Hepatocyte (in vitro differentiated cells): ENCODE measurements at regions not wholly inside any gene's neighbourhood (a gene's known extent, or its start where the extent isn't known, plus 50 kb on each side); places are given as distances from the start of the nearest gene placed in this dataset.
"Not testable (repeated sequence)": the region's sequence is repeated elsewhere in the genome, so short reads cannot be mapped to it uniquely, and the experiment has no call there.

Source experiments
- DNase-seq: peaks from one replicate; pipeline ENCODE4 v3.0.0-alpha.2; 2016; ENCODE audit warnings: low spot score
- H2AFZ ChIP-seq: fragments of 200-600 bp; sonication (generic); 2 replicates; pipeline ENCODE4 v1.6.0; 2016; ENCODE audit warnings: antibody characterized with exemption, mild to moderate bottlenecking
- H3K27ac ChIP-seq: fragments of 200-600 bp; sonication (generic); 2 replicates; pipeline ENCODE4 v1.5.1; 2016; ENCODE audit warnings: mild to moderate bottlenecking
- H3K27me3 ChIP-seq: fragments of 200-600 bp; sonication (generic); 2 replicates; pipeline ENCODE4 v1.6.1; 2016
- H3K36me3 ChIP-seq: fragments of 200-600 bp; sonication (generic); replicated peaks from 2 replicates; pipeline ENCODE4 v1.5.1; 2016; ENCODE audit warnings: low read depth; ENCODE audit not compliant: insufficient read depth
- H3K4me1 ChIP-seq: fragments of 200-600 bp; sonication (generic); 2 replicates; pipeline ENCODE4 v1.5.1; 2016; ENCODE audit warnings: mild to moderate bottlenecking, moderate library complexity; ENCODE audit not compliant: insufficient read depth
- H3K4me2 ChIP-seq: fragments of 200-600 bp; sonication (generic); 2 replicates; pipeline ENCODE4 v1.6.0; 2016
- H3K4me3 ChIP-seq: fragments of 200-600 bp; sonication (generic); 2 replicates; pipeline ENCODE4 v1.5.1; 2016; ENCODE audit warnings: mild to moderate bottlenecking
- H3K79me2 ChIP-seq: fragments of 200-600 bp; sonication (generic); 2 replicates; pipeline ENCODE4 v1.6.0; 2017; ENCODE audit warnings: mild to moderate bottlenecking
- H3K9me2 ChIP-seq: fragments of 200-600 bp; sonication (generic); replicated peaks from 2 replicates; pipeline ENCODE4 v1.6.0; 2017; ENCODE audit warnings: mild to moderate bottlenecking; ENCODE audit not compliant: insufficient read depth
- H3K9me3 ChIP-seq: fragments of 200-600 bp; sonication (generic); 2 replicates; pipeline ENCODE4 v1.5.1; 2016; ENCODE audit warnings: low read depth, mild to moderate bottlenecking
- H4K20me1 ChIP-seq: fragments of 200-600 bp; sonication (generic); 2 replicates; pipeline ENCODE4 v1.6.0; 2016; ENCODE audit warnings: mild to moderate bottlenecking; ENCODE audit not compliant: insufficient read depth, poor library complexity, severe bottlenecking
- WGBS: methylation state at CpG from one replicate; pipeline ENCODE4 v1.1.6; 2016; ENCODE audit warnings: low lambda C conversion rate; ENCODE audit errors: missing lambda C conversion rate; 5-methylcytosine and 5-hydroxymethylcytosine counted together

- peak; percentile 89 for DNase-seq
- not testable (repeated sequence) for H3K4me1 ChIP-seq, H3K9me3 ChIP-seq, H3K27me3 ChIP-seq, H3K36me3 ChIP-seq, H3K9me2 ChIP-seq
- Histone ChIP-seq H3K79me2 (peaks cover 78% of the 10 kb centered on the region), H2AFZ (peak overlapping the region; percentile 80), H3K27ac (peak overlapping the region; percentile 100), H3K4me2 (peak overlapping the region; percentile 73), H3K4me3 (peak overlapping the region; percentile 99), H4K20me1 (peaks cover 49% of the 10 kb centered on the region)
- under 1% methylated on average over 71 of the region's 87 CpGs for WGBS
Measured at GRCh38 chr17:30731210-30732132, 93.0 kb downstream of the CRLF3 start.

- H3K9me2 ChIP-seq, H3K9me3 ChIP-seq, H3K36me3 ChIP-seq, H3K4me1 ChIP-seq, H3K27me3 ChIP-seq, DNase-seq: not testable (repeated sequence)
- Histone ChIP-seq H3K79me2 (peaks cover 80% of the 10 kb centered on the region), H3K27ac (peak overlapping the region; percentile 56), H4K20me1 (peaks cover 49% of the 10 kb centered on the region), H3K4me2 (peak overlapping the region; percentile 73), H3K4me3 (peak overlapping the region; percentile 36), H2AFZ (peak overlapping the region; percentile 61)
- WGBS = 38% methylated on average over 17 of the region's 17 CpGs
Measured at GRCh38 chr17:30730837-30731209, 93.7 kb downstream of the CRLF3 start.

GRCh38 chr17:30730171-30730836 is 94.2 kb downstream of the CRLF3 start:
- over 99% methylated on average over 8 of the region's 8 CpGs for WGBS
- H3K4me1 ChIP-seq, H3K36me3 ChIP-seq, DNase-seq, H2AFZ ChIP-seq, H3K9me3 ChIP-seq, H3K4me3 ChIP-seq, H3K27ac ChIP-seq, H3K9me2 ChIP-seq, H3K27me3 ChIP-seq: not testable (repeated sequence)
- H4K20me1 ChIP-seq = peaks cover 49% of the 10 kb centered on the region
- H3K79me2 ChIP-seq = peaks cover 81% of the 10 kb centered on the region
- H3K4me2 ChIP-seq = peak overlapping the region; percentile 73

- not testable (repeated sequence) for H3K36me3 ChIP-seq, H3K27ac ChIP-seq, DNase-seq, H3K27me3 ChIP-seq, H3K4me2 ChIP-seq, H2AFZ ChIP-seq, H3K4me1 ChIP-seq, H3K4me3 ChIP-seq, H3K9me2 ChIP-seq, H3K9me3 ChIP-seq
- Histone ChIP-seq H4K20me1 (peaks cover 44% of the 10 kb centered on the region), H3K79me2 (peaks cover 77% of the 10 kb centered on the region)
- WGBS = 89% methylated on average over 14 of the region's 14 CpGs
Measured at GRCh38 chr17:30729471-30730170, 94.9 kb downstream of the CRLF3 start.

GRCh38 chr17:30727517-30727916 is 97.0 kb downstream of the CRLF3 start:
- not testable (repeated sequence) for H3K4me1 ChIP-seq, H3K27me3 ChIP-seq, H3K27ac ChIP-seq, H3K9me3 ChIP-seq, H3K4me3 ChIP-seq, DNase-seq, H2AFZ ChIP-seq, H3K36me3 ChIP-seq, H3K9me2 ChIP-seq, H3K4me2 ChIP-seq
- 96% methylated on average over 8 of the region's 8 CpGs for WGBS
- peaks cover 72% of the 10 kb centered on the region for H3K79me2 ChIP-seq
- H4K20me1 ChIP-seq = peaks cover 44% of the 10 kb centered on the region

GRCh38 chr17:30726734-30727133 is 97.8 kb downstream of the CRLF3 start:
- Histone ChIP-seq H4K20me1 (peaks cover 45% of the 10 kb centered on the region), H3K79me2 (peaks cover 79% of the 10 kb centered on the region)
- not testable (repeated sequence) for H2AFZ ChIP-seq, H3K27ac ChIP-seq, DNase-seq, H3K9me2 ChIP-seq, H3K4me2 ChIP-seq, H3K4me3 ChIP-seq, H3K27me3 ChIP-seq, H3K4me1 ChIP-seq, H3K36me3 ChIP-seq, H3K9me3 ChIP-seq
- WGBS = 96% methylated on average over 12 of the region's 12 CpGs

- H3K36me3 ChIP-seq, H2AFZ ChIP-seq, H3K9me2 ChIP-seq, H3K4me2 ChIP-seq, H3K27ac ChIP-seq, H3K27me3 ChIP-seq, H3K9me3 ChIP-seq, H3K4me3 ChIP-seq, H3K4me1 ChIP-seq, DNase-seq: not testable (repeated sequence)
- WGBS = 96% methylated on average over 9 of the region's 9 CpGs
- peaks cover 83% of the 10 kb centered on the region for H3K79me2 ChIP-seq
- peaks cover 48% of the 10 kb centered on the region for H4K20me1 ChIP-seq
Measured at GRCh38 chr17:30726310-30726709, 98.2 kb downstream of the CRLF3 start.

GRCh38 chr17:30724034-30724650 is 100.3 kb downstream of the CRLF3 start:
- H3K79me2 ChIP-seq = peaks cover 88% of the 10 kb centered on the region
- WGBS = 97% methylated on average over 11 of the region's 11 CpGs
- not testable (repeated sequence) for DNase-seq, H3K36me3 ChIP-seq, H3K27ac ChIP-seq, H3K4me1 ChIP-seq, H3K27me3 ChIP-seq, H3K9me2 ChIP-seq, H3K4me3 ChIP-seq, H3K9me3 ChIP-seq, H3K4me2 ChIP-seq, H2AFZ ChIP-seq
- H4K20me1 ChIP-seq = peaks cover 65% of the 10 kb centered on the region
